Transverse colon (tissue), 3 donors: ENCODE measurements at regions not wholly inside any gene's neighbourhood (a gene's known extent, or its start where the extent isn't known, plus 50 kb on each side); places are given as distances from the start of the nearest gene placed in this dataset.
"Not testable (repeated sequence)": the region's sequence is repeated elsewhere in the genome, so short reads cannot be mapped to it uniquely, and the experiment has no call there.

ENCODE experiments used
- EP300 ChIP-seq: sonication (generic); formaldehyde crosslinking; IDR thresholded peaks from one replicate; pipeline ENCODE4 v1.6.1; 2017; ENCODE audit warnings: antibody characterized with exemption, low read depth
- POLR2A ChIP-seq: fragments of 450-650 bp; IDR thresholded peaks from one replicate; pipeline ENCODE4 v1.6.1; 2016; ENCODE audit warnings: antibody characterized with exemption, mild to moderate bottlenecking, moderate library complexity
- TF ChIP-seq, protein P1 (sequence below), 5 experiments: fragments of 200-600 bp in 3 of 5; fragments of 450-650 bp in 2 of 5; sonication (generic) in 3 of 5; IDR thresholded peaks; 1 replicate in 2 of 5; 2 replicates in 3 of 5; pipeline ENCODE4 v1.5.1; 2016 to 2017; ENCODE audit warnings: antibody characterized with exemption in 5 of 5, inconsistent platforms in 3 of 5, mild to moderate bottlenecking in 2 of 5, moderate library complexity in 1 of 5

DNA sequence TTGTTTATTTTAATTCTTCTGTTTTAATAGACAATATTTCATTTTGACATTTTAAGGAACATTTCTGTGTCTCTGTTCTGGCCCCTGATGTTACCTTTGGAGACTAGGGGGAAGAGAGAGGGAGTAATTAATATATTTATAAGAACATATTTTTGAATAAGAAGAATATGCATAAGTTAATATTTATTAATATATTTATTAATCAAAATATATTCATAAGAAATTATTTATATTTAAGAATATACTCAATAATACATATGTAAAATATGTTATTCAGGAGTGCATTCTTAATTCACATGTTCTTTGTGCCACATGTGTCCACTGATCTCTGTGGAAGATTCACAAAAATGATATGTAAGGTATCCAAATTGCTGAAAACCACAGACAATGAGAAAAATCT lies 1687.7 kb downstream of the SPATA31A7 start:
- TF ChIP-seq, protein P1, sequence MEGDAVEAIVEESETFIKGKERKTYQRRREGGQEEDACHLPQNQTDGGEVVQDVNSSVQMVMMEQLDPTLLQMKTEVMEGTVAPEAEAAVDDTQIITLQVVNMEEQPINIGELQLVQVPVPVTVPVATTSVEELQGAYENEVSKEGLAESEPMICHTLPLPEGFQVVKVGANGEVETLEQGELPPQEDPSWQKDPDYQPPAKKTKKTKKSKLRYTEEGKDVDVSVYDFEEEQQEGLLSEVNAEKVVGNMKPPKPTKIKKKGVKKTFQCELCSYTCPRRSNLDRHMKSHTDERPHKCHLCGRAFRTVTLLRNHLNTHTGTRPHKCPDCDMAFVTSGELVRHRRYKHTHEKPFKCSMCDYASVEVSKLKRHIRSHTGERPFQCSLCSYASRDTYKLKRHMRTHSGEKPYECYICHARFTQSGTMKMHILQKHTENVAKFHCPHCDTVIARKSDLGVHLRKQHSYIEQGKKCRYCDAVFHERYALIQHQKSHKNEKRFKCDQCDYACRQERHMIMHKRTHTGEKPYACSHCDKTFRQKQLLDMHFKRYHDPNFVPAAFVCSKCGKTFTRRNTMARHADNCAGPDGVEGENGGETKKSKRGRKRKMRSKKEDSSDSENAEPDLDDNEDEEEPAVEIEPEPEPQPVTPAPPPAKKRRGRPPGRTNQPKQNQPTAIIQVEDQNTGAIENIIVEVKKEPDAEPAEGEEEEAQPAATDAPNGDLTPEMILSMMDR (IDR thresholded peaks at IDR 0.05) = not testable (repeated sequence)
- not testable (repeated sequence) for TF ChIP-seq EP300, POLR2A
